ENCODE measurements at regions not wholly inside any gene's neighbourhood (a gene's known extent, or its start where the extent isn't known, plus 50 kb on each side); places are given as distances from the start of the nearest gene placed in this dataset.

GRCh38 chr12:7555752-7556151, 52.2 kb upstream of the CD163 start:
- no peak for TF ChIP-seq CTCF (IDR thresholded peaks at IDR 0.05 in 4 of 5, conservative IDR thresholded peaks at IDR 0.05 in 1 of 5)
- peak in 1 of 2 donors; percentile 32 for TF ChIP-seq POLR2A (IDR thresholded peaks at IDR 0.05)
